ENCODE measurements at regions not wholly inside any gene's neighbourhood (a gene's known extent, or its start where the extent isn't known, plus 50 kb on each side); places are given as distances from the start of the nearest gene placed in this dataset.

- TF ChIP-seq JUND (IDR thresholded peaks at IDR 0.05) (no peak), MAX (IDR thresholded peaks at IDR 0.05) (no peak), FOXA1 (IDR thresholded peaks at IDR 0.05) (no peak)
These were observed 211.0 kb upstream of the DDI1 start (continued) for GRCh38 chr11:103825469-103825868.

DNA sequence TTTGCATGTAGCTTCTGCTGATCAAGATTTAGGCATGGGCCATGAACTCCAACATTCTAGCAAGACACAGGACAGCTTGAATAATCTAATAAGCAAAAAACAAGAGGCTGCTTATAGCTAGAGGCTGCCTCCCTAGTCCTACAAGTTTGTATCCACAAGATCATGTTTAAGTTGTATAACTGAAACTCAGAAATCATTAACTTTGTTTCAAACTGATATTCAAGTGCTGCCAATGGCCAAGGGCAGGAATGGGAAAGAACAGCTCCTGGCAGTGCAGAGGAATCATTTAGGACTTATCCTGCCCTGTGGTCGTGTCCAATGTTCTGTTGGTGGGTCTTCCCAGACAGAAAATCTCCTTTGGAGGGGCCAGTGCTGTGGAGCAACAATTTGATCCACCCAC is 209.6 kb upstream of the DDI1 start:
- DNase-seq (ENCODE audit: low spot score): no peak
- Histone ChIP-seq H3K4me3 (ENCODE audit: low read depth in 1 of 3, low read length in 3 of 3) (no peak overlapping the region), H3K9ac (ENCODE audit: low read depth in 1 of 2, low read length in 2 of 2) (no peak overlapping the region), H3K27ac (ENCODE audit: low read depth in 1 of 2, low read length in 2 of 2) (no peak overlapping the region), H3K27me3 (ENCODE audit: control insufficient read depth in 4 of 4, insufficient read depth in 4 of 4, low read length in 3 of 4) (no peaks in the 10 kb centered on the region), H3K9me3 (ENCODE audit: control insufficient read depth in 4 of 4, low read length in 3 of 4) (peaks cover 0 to 14% (median 6%) of the 10 kb centered on the region in 4 donors), H3K4me1 (ENCODE audit: control insufficient read depth in 4 of 4, insufficient read depth in 4 of 4, low read length in 3 of 4) (no peaks in the 10 kb centered on the region), H3K36me3 (ENCODE audit: control insufficient read depth in 4 of 4, insufficient read depth in 3 of 4, low read depth in 1 of 4, low read length in 3 of 4) (no peaks in the 10 kb centered on the region)
- TF ChIP-seq RAD21 (IDR thresholded peaks at IDR 0.05): no peak
- TF ChIP-seq CTCF (IDR thresholded peaks at IDR 0.05; ENCODE audit: low read depth, low read length, missing input control): no peak
- no peak for TF ChIP-seq HNF4A (conservative IDR thresholded peaks at IDR 0.05)
- no peak for TF ChIP-seq SP1 (IDR thresholded peaks at IDR 0.05)
- TF ChIP-seq HNF4G (IDR thresholded peaks at IDR 0.05): no peak
- TF ChIP-seq NR2F2 (IDR thresholded peaks at IDR 0.05): no peak
- TF ChIP-seq, protein P1, sequence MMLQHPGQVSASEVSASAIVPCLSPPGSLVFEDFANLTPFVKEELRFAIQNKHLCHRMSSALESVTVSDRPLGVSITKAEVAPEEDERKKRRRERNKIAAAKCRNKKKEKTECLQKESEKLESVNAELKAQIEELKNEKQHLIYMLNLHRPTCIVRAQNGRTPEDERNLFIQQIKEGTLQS (IDR thresholded peaks at IDR 0.05): no peak
- TF ChIP-seq MAX (IDR thresholded peaks at IDR 0.05): no peak
- no peak for TF ChIP-seq ZBTB33 (IDR thresholded peaks at IDR 0.05)
- no peak for TF ChIP-seq GABPA (IDR thresholded peaks at IDR 0.05 in 1 of 2, conservative IDR thresholded peaks at IDR 0.05 in 1 of 2)
- no peak for TF ChIP-seq FOXA1 (IDR thresholded peaks at IDR 0.05)
- no peak for TF ChIP-seq FOXA2 (IDR thresholded peaks at IDR 0.05)
- TF ChIP-seq TAF1 (conservative IDR thresholded peaks at IDR 0.05): no peak
- no peak for TF ChIP-seq EGR1 (IDR thresholded peaks at IDR 0.05; ENCODE audit: low read depth in 2 of 2)
- TF ChIP-seq RXRA (IDR thresholded peaks at IDR 0.05): no peak
- no peak for TF ChIP-seq REST (IDR thresholded peaks at IDR 0.05)
- TF ChIP-seq JUND (IDR thresholded peaks at IDR 0.05): no peak
- TF ChIP-seq YY1 (IDR thresholded peaks at IDR 0.05): no peak
- WGBS: 16% methylated on average over 1 of the region's 1 CpG

All from liver (tissue), 8 donors.